Fibroblast of lung (primary cell): ENCODE measurements at regions not wholly inside any gene's neighbourhood (a gene's known extent, or its start where the extent isn't known, plus 50 kb on each side); places are given as distances from the start of the nearest gene placed in this dataset.

Experiments
- DNase-seq, 2 donors: peaks; one replicate each; pipeline versions ENCODE4 v3.0.0 to v3.0.0-alpha.2; 2010; ENCODE audit warnings: low read depth in 2 of 2
- H2AFZ ChIP-seq: 2 replicates; pipeline ENCODE4 v1.5.1; 2012; ENCODE audit warnings: low read length, control low read depth, inconsistent platforms
- H3K27ac ChIP-seq: 2 replicates; pipeline ENCODE4 v1.5.1; 2011; ENCODE audit warnings: low read length, control low read depth; ENCODE audit not compliant: insufficient read depth
- H3K27me3 ChIP-seq: 2 replicates; pipeline ENCODE4 v1.5.1; 2011; ENCODE audit warnings: mild to moderate bottlenecking, low read length; ENCODE audit not compliant: control insufficient read depth, insufficient read depth
- H3K36me3 ChIP-seq: 2 replicates; pipeline ENCODE4 v1.5.1; 2011; ENCODE audit warnings: low read length; ENCODE audit not compliant: control insufficient read depth, insufficient read depth
- H3K4me1 ChIP-seq: 2 replicates; pipeline ENCODE4 v1.5.1; 2011; ENCODE audit warnings: low read length; ENCODE audit not compliant: control insufficient read depth, insufficient read depth; ENCODE audit errors: extremely low read depth
- H3K4me2 ChIP-seq: 2 replicates; pipeline ENCODE4 v1.5.1; 2011; ENCODE audit warnings: low read length, control low read depth; ENCODE audit not compliant: insufficient read depth; ENCODE audit errors: extremely low read depth
- H3K4me3 ChIP-seq, 4 experiments: fragments of 200-600 bp in 1 of 4; sonication (generic) in 1 of 4; replicated peaks in 1 of 4; 2 replicates each; pipeline ENCODE4 v1.5.1; 2011 to 2016; ENCODE audit warnings: low read length in 4 of 4, low read depth in 3 of 4, mild to moderate bottlenecking in 3 of 4, control low read depth in 2 of 4, inconsistent platforms in 1 of 4, mixed read lengths in 1 of 4; ENCODE audit not compliant: insufficient read depth in 1 of 4; ENCODE audit errors: control extremely low read depth in 1 of 4
- H3K79me2 ChIP-seq: 2 replicates; pipeline ENCODE4 v1.5.1; 2012; ENCODE audit warnings: mild to moderate bottlenecking, low read length, inconsistent platforms; ENCODE audit not compliant: control insufficient read depth, insufficient read depth
- H3K9ac ChIP-seq: 2 replicates; pipeline ENCODE4 v1.5.1; 2011; ENCODE audit warnings: mild to moderate bottlenecking, low read length, control low read depth; ENCODE audit not compliant: insufficient read depth
- H3K9me3 ChIP-seq: 2 replicates; pipeline ENCODE4 v1.5.1; 2012; ENCODE audit warnings: low read depth, low read length; ENCODE audit not compliant: control insufficient read depth, insufficient read depth
- H4K20me1 ChIP-seq: 2 replicates; pipeline ENCODE4 v1.5.1; 2011; ENCODE audit warnings: low read length; ENCODE audit not compliant: control insufficient read depth, insufficient read depth; ENCODE audit errors: extremely low read depth
- EZH2 ChIP-seq: IDR thresholded peaks from 2 replicates; pipeline ENCODE4 v1.5.1; 2012; ENCODE audit warnings: low read length, control low read depth, mild to moderate bottlenecking; ENCODE audit errors: missing control alignments
- TF ChIP-seq, protein P1 (sequence below), 2 donors: IDR thresholded peaks in 1 of 2; conservative IDR thresholded peaks in 1 of 2; 1 replicate in 1 of 2; 2 replicates in 1 of 2; pipeline ENCODE4 v1.5.1; 2011 to 2012; ENCODE audit warnings: low read length in 2 of 2, control low read depth in 1 of 2, inconsistent platforms in 1 of 2, low read depth in 1 of 2, mild to moderate bottlenecking in 1 of 2

DNA sequence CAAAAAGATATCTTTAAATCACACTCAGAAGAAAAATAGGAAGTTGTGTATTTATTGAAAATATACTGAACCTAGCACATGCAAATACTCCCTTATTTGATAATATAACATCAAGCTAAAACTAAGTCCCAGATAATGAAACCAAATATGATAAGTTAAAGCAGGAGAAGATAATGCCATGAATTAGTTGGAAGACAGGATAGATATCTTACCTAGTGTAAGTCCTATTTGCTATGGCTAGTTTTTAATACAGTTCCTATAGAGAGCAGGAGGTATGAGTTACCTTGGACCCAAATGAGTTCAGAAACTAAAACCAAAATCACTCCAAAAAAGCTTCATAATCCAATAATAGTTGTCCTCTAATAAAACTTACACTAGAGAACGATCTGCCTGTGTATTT is 1407.1 kb upstream of the MIR17HG start:
- Histone ChIP-seq H3K27ac (no peak overlapping the region), H3K79me2 (no peaks in the 10 kb centered on the region), H3K9ac (no peak overlapping the region), H3K4me2 (no peak overlapping the region), H3K4me3 (no peak overlapping the region), H3K36me3 (no peaks in the 10 kb centered on the region), H4K20me1 (no peaks in the 10 kb centered on the region), H2AFZ (no peak overlapping the region), H3K4me1 (no peaks in the 10 kb centered on the region), H3K27me3 (no peaks in the 10 kb centered on the region), H3K9me3 (no peaks in the 10 kb centered on the region)
- TF ChIP-seq, protein P1, sequence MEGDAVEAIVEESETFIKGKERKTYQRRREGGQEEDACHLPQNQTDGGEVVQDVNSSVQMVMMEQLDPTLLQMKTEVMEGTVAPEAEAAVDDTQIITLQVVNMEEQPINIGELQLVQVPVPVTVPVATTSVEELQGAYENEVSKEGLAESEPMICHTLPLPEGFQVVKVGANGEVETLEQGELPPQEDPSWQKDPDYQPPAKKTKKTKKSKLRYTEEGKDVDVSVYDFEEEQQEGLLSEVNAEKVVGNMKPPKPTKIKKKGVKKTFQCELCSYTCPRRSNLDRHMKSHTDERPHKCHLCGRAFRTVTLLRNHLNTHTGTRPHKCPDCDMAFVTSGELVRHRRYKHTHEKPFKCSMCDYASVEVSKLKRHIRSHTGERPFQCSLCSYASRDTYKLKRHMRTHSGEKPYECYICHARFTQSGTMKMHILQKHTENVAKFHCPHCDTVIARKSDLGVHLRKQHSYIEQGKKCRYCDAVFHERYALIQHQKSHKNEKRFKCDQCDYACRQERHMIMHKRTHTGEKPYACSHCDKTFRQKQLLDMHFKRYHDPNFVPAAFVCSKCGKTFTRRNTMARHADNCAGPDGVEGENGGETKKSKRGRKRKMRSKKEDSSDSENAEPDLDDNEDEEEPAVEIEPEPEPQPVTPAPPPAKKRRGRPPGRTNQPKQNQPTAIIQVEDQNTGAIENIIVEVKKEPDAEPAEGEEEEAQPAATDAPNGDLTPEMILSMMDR (conservative IDR thresholded peaks at IDR 0.05 in 1 of 2, IDR thresholded peaks at IDR 0.05 in 1 of 2; ENCODE audit: low read depth in 1 of 2, low read length in 2 of 2) = no peak
- TF ChIP-seq EZH2 = no peak
- no peak for DNase-seq

DNA sequence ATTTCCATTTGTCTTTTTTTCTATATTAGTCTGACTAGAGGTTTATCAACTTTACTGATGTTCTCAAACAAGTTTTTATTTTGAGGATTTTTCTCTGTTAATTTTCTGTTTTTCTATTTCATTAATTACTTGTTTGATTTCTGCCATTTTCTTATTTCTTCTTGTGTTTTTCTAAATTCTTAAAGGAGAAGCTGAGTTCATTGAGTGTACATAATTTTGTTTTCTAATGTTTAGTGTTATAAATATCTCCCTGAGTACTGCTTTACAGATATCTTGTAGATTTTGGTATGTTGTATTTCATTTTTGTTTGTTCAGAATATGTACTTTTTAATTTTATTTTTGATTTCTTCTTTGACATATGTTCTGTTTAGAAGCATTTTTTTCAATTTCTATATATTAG is 1404.3 kb upstream of the MIR17HG start:
- Histone ChIP-seq H3K27me3 (no peaks in the 10 kb centered on the region), H3K4me2 (no peak overlapping the region), H3K27ac (no peak overlapping the region), H3K4me1 (no peaks in the 10 kb centered on the region), H3K36me3 (no peaks in the 10 kb centered on the region), H3K4me3 (no peak overlapping the region), H2AFZ (no peak overlapping the region), H3K9me3 (no peaks in the 10 kb centered on the region), H3K79me2 (no peaks in the 10 kb centered on the region), H3K9ac (no peak overlapping the region), H4K20me1 (no peaks in the 10 kb centered on the region)
- TF ChIP-seq EZH2 = no peak
- TF ChIP-seq, protein P1 (conservative IDR thresholded peaks at IDR 0.05 in 1 of 2, IDR thresholded peaks at IDR 0.05 in 1 of 2; ENCODE audit: low read depth in 1 of 2, low read length in 2 of 2) = no peak
- DNase-seq = no peak

DNA sequence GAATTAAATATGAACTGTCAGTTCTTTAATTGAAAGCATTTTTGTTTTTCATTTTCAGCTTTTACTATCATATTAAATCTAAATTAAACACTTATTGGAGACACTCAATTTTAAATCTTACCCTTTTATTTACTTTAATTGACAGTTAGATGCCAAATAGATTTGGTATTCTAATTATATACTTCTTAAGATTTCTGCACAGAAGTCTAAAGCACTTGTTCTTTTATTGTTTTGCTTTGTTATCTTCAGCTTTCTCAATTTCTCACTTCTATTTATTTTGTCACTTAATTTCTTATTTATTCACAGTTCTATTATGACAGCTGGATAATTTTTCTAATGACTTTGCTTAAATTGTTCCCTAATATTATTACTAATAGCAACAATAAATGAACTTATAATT is 1397.3 kb upstream of the MIR17HG start:
- H3K4me3 ChIP-seq = no peak overlapping the region
- no peaks in the 10 kb centered on the region for H3K9me3 ChIP-seq
- H3K4me2 ChIP-seq = no peak overlapping the region
- H3K27ac ChIP-seq = no peak overlapping the region
- H2AFZ ChIP-seq = no peak overlapping the region
- no peak for DNase-seq
- H3K79me2 ChIP-seq = no peaks in the 10 kb centered on the region
- H4K20me1 ChIP-seq = no peaks in the 10 kb centered on the region
- TF ChIP-seq EZH2 = no peak
- TF ChIP-seq, protein P1 (conservative IDR thresholded peaks at IDR 0.05 in 1 of 2, IDR thresholded peaks at IDR 0.05 in 1 of 2; ENCODE audit: low read depth in 1 of 2, low read length in 2 of 2) = no peak
- H3K36me3 ChIP-seq = no peaks in the 10 kb centered on the region
- no peak overlapping the region for H3K9ac ChIP-seq
- H3K4me1 ChIP-seq = no peaks in the 10 kb centered on the region
- no peaks in the 10 kb centered on the region for H3K27me3 ChIP-seq
